Panc1 (cell line): ENCODE measurements at regions not wholly inside any gene's neighbourhood (a gene's known extent, or its start where the extent isn't known, plus 50 kb on each side); places are given as distances from the start of the nearest gene placed in this dataset.

Source experiments
- ATAC-seq: fragments of 200-7000 bp; cut with Tn5 transposase; 2 replicates; pipeline ENCODE4 v1.9.1; 2020; ENCODE audit warnings: mild to moderate bottlenecking, moderate library complexity
- BruUV-seq: library from RNA; stranded (reverse); fragments of 400-500 nt; replicated peaks from 2 replicates; lab custom pipeline; 2021; lab: Mats Ljungman, UMichigan
- CTCF ChIA-PET: fragments of 300-600 bp; sonication (Branson Sonifier 250); formaldehyde crosslinking; loops from one replicate; lab custom pipeline; 2022; ENCODE audit warnings: antibody characterized with exemption; lab: Charles Lee
- POLR2A ChIA-PET: fragments of 300-600 bp; sonication (Branson Sonifier 250); formaldehyde crosslinking; loops from one replicate; lab custom pipeline; 2022; ENCODE audit warnings: antibody characterized with exemption; lab: Charles Lee
- DNase-seq: peaks from one replicate; pipeline ENCODE4 v3.0.0-alpha.2; 2010; ENCODE audit warnings: low read depth, low spot score
- H3K27ac ChIP-seq: 2 replicates; pipeline ENCODE4 v1.5.1; 2011; ENCODE audit warnings: mild to moderate bottlenecking, low read length, inconsistent platforms
- H3K27me3 ChIP-seq: fragments of 200-500 bp; sonication (Bioruptor generic); 2 replicates; pipeline ENCODE4 v1.6.0; 2014; ENCODE audit warnings: low read length, inconsistent platforms; ENCODE audit not compliant: control insufficient read depth, insufficient read depth
- H3K36me3 ChIP-seq: fragments of 200-500 bp; sonication (Bioruptor generic); 2 replicates; pipeline ENCODE4 v1.5.1; 2014; ENCODE audit warnings: inconsistent platforms, mild to moderate bottlenecking, low read length, moderate library complexity; ENCODE audit not compliant: control insufficient read depth, insufficient read depth
- H3K4me1 ChIP-seq: 2 replicates; pipeline ENCODE4 v1.5.1; 2011; ENCODE audit warnings: inconsistent platforms, mild to moderate bottlenecking, low read length, moderate library complexity; ENCODE audit not compliant: control insufficient read depth, insufficient read depth
- H3K4me3 ChIP-seq, 2 experiments: 2 replicates each; pipeline ENCODE4 v1.5.1; 2011 to 2012; ENCODE audit warnings: low read depth in 2 of 2, low read length in 2 of 2, mild to moderate bottlenecking in 2 of 2, inconsistent platforms in 1 of 2, moderate library complexity in 1 of 2
- H3K9me3 ChIP-seq: fragments of 200-500 bp; sonication (Bioruptor generic); 2 replicates; pipeline ENCODE4 v1.5.1; 2014; ENCODE audit warnings: low read depth, mild to moderate bottlenecking, inconsistent platforms, low read length, moderate library complexity; ENCODE audit not compliant: control insufficient read depth, insufficient read depth
- POLR2AphosphoS5 ChIP-seq: IDR thresholded peaks from 2 replicates; pipeline ENCODE4 v1.6.1; 2012; ENCODE audit warnings: mild to moderate bottlenecking, low read depth, low read length, moderate library complexity
- SIN3A ChIP-seq: IDR thresholded peaks from 2 replicates; pipeline ENCODE4 v1.6.1; 2012; ENCODE audit warnings: low read depth, mild to moderate bottlenecking, low read length, moderate library complexity, borderline replicate concordance; ENCODE audit not compliant: insufficient read depth
- TCF7L2 ChIP-seq: IDR thresholded peaks from 2 replicates; pipeline ENCODE4 v1.6.1; 2011; ENCODE audit warnings: mild to moderate bottlenecking, low read depth, low read length, inconsistent platforms
- in situ Hi-C: cut with HindIII; loops from 2 replicates; pipeline ENCODE4 v1.10.0; 2016; ENCODE audit warnings: low sequenced_read_pairs, low pct_unique_long_range_greater_than_20kb
- intact Hi-C: fragments of 100-400 bp; cut with micrococcal nuclease; formaldehyde crosslinking; loops from one replicate; pipeline ENCODE4 v1.10.0; 2022; ENCODE audit not compliant: unreplicated experiment
- TF ChIP-seq, protein P1 (sequence below), 2 experiments: IDR thresholded peaks; 2 replicates each; pipeline ENCODE4 v1.6.1; 2011 to 2012; ENCODE audit warnings: low read depth in 2 of 2, control low read depth in 1 of 2, low read length in 1 of 2, mild to moderate bottlenecking in 1 of 2, moderate library complexity in 1 of 2; ENCODE audit not compliant: insufficient read depth in 1 of 2
- TF ChIP-seq, protein P2 (sequence below): fragments of 450-650 bp; IDR thresholded peaks from 2 replicates; pipeline ENCODE4 v1.5.1; 2017; ENCODE audit warnings: mild to moderate bottlenecking

DNA sequence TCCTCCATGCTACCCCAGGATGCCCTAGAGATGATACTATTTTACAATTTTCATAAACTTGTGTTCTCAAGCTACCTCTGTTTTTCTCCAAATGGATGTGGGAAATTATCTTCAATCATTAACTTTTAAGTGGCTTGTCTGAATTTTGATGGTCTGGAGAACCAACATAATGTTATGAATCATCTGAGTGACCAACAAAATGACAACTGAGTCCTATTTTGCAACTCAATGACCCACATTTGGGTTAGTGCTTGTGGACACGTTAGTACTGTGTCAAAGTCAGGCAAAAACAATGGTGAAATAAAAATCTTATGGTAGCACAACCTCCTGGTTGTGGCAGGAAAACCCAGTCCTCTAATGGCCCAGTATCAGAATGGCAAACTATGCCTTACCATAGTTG, 352.4 kb upstream of the ZNF385D start:
- H3K36me3 ChIP-seq: no peaks in the 10 kb centered on the region
- in situ Hi-C loops: no loop called here
- DNase-seq: no peak
- H3K27ac ChIP-seq: no peak overlapping the region
- ChIA-PET POLR2A (no interaction called here), CTCF (no interaction called here)
- no TSS peak for BruUV-seq
- no peak overlapping the region for H3K4me3 ChIP-seq
- H3K27me3 ChIP-seq: no peaks in the 10 kb centered on the region
- H3K4me1 ChIP-seq: no peaks in the 10 kb centered on the region
- no peak for ATAC-seq
- H3K9me3 ChIP-seq: no peaks in the 10 kb centered on the region
- TF ChIP-seq SIN3A (no peak), POLR2AphosphoS5 (no peak), TCF7L2 (no peak)
- TF ChIP-seq, protein P1, sequence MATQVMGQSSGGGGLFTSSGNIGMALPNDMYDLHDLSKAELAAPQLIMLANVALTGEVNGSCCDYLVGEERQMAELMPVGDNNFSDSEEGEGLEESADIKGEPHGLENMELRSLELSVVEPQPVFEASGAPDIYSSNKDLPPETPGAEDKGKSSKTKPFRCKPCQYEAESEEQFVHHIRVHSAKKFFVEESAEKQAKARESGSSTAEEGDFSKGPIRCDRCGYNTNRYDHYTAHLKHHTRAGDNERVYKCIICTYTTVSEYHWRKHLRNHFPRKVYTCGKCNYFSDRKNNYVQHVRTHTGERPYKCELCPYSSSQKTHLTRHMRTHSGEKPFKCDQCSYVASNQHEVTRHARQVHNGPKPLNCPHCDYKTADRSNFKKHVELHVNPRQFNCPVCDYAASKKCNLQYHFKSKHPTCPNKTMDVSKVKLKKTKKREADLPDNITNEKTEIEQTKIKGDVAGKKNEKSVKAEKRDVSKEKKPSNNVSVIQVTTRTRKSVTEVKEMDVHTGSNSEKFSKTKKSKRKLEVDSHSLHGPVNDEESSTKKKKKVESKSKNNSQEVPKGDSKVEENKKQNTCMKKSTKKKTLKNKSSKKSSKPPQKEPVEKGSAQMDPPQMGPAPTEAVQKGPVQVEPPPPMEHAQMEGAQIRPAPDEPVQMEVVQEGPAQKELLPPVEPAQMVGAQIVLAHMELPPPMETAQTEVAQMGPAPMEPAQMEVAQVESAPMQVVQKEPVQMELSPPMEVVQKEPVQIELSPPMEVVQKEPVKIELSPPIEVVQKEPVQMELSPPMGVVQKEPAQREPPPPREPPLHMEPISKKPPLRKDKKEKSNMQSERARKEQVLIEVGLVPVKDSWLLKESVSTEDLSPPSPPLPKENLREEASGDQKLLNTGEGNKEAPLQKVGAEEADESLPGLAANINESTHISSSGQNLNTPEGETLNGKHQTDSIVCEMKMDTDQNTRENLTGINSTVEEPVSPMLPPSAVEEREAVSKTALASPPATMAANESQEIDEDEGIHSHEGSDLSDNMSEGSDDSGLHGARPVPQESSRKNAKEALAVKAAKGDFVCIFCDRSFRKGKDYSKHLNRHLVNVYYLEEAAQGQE (IDR thresholded peaks at IDR 0.05; ENCODE audit: insufficient read depth in 1 of 2, low read depth in 2 of 2, low read length in 1 of 2): no peak
- TF ChIP-seq, protein P2, sequence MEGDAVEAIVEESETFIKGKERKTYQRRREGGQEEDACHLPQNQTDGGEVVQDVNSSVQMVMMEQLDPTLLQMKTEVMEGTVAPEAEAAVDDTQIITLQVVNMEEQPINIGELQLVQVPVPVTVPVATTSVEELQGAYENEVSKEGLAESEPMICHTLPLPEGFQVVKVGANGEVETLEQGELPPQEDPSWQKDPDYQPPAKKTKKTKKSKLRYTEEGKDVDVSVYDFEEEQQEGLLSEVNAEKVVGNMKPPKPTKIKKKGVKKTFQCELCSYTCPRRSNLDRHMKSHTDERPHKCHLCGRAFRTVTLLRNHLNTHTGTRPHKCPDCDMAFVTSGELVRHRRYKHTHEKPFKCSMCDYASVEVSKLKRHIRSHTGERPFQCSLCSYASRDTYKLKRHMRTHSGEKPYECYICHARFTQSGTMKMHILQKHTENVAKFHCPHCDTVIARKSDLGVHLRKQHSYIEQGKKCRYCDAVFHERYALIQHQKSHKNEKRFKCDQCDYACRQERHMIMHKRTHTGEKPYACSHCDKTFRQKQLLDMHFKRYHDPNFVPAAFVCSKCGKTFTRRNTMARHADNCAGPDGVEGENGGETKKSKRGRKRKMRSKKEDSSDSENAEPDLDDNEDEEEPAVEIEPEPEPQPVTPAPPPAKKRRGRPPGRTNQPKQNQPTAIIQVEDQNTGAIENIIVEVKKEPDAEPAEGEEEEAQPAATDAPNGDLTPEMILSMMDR: no peak
- intact Hi-C loops: no loop called here

DNA sequence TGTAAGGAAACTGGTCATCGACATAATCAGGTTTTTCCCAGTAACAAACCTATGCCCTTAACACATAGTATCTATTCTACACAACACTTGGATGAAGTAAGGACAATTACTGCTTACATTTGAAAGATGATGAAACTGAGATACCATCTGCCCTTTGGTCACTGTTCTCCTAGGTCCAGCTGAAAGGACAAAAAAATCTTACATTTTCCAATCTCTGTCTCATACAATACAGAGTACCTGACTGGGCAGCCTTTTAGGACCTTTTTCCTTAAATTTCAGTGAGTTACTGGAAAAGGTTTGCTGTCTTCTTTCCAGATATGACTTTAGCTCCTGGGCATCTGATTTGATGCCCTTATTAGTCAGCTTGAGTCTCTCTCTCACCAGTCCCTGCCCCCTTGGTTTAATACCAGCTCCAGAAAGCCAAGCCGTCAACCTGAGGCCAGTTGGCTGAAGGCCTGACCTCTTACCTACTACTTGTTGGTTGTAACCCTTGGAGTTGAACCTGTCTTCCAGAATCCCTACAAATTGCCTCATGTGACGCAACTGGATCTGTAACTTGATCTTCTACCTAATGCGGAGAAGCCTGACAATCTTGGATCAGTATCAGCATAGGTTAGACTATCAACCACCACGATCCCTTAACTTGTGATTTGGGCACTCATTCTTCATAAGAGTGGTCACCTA, 355.3 kb upstream of the ZNF385D start:
- no TSS peak for BruUV-seq
- TF ChIP-seq, protein P2: no peak
- TF ChIP-seq SIN3A (no peak), POLR2AphosphoS5 (no peak), TCF7L2 (no peak)
- TF ChIP-seq, protein P1 (IDR thresholded peaks at IDR 0.05; ENCODE audit: insufficient read depth in 1 of 2, low read depth in 2 of 2, low read length in 1 of 2): no peak
- ATAC-seq (no peak), DNase-seq (no peak)
- H3K4me1 ChIP-seq: no peaks in the 10 kb centered on the region
- no peak overlapping the region for H3K4me3 ChIP-seq
- intact Hi-C loops (no loop called here), in situ Hi-C loops (no loop called here)
- H3K9me3 ChIP-seq: no peaks in the 10 kb centered on the region
- H3K27me3 ChIP-seq: no peaks in the 10 kb centered on the region
- ChIA-PET POLR2A (no interaction called here), CTCF (no interaction called here)
- no peak overlapping the region for H3K27ac ChIP-seq
- H3K36me3 ChIP-seq: no peaks in the 10 kb centered on the region
